HG03469 (cell line): ENCODE measurements at regions not wholly inside any gene's neighbourhood (a gene's known extent, or its start where the extent isn't known, plus 50 kb on each side); places are given as distances from the start of the nearest gene placed in this dataset.

Experiments used
- ATAC-seq: cut with Tn5 transposase; IDR thresholded peaks from one replicate; pipeline ENCODE4 v1.9.1; 2021; ENCODE audit warnings: mild to moderate bottlenecking, moderate library complexity, moderate number of reproducible peaks; ENCODE audit not compliant: unreplicated experiment

GRCh38 chr1:94646786-94647555 is 105.4 kb upstream of the F3 start:
- ATAC-seq, result no peak

GRCh38 chr1:94646141-94646643 is 104.6 kb upstream of the F3 start:
- no peak for ATAC-seq

GRCh38 chr1:94644352-94644751 is 102.8 kb upstream of the F3 start:
- ATAC-seq, result no peak

- no peak for ATAC-seq
Observed at GRCh38 chr1:94643819-94644218, 102.3 kb upstream of the F3 start.

GRCh38 chr1:94642617-94643321 is 101.2 kb upstream of the F3 start:
- no peak for ATAC-seq

- ATAC-seq, result no peak
Observed at GRCh38 chr1:94641990-94642389, 100.4 kb upstream of the F3 start.

GRCh38 chr1:94640125-94640524 is 98.6 kb upstream of the F3 start:
- ATAC-seq, result no peak

- ATAC-seq, result no peak
Observed at GRCh38 chr1:94637121-94637520, 95.6 kb upstream of the F3 start.

- no peak for ATAC-seq
Observed at GRCh38 chr1:94636624-94637023, 95.1 kb upstream of the F3 start.

GRCh38 chr1:94636100-94636499 is 94.5 kb upstream of the F3 start:
- ATAC-seq, result no peak

- ATAC-seq, result no peak
Observed at GRCh38 chr1:94634977-94635416, 93.4 kb upstream of the F3 start.

- ATAC-seq, result no peak
Observed at GRCh38 chr1:94633051-94633450, 91.5 kb upstream of the F3 start.

GRCh38 chr1:94629259-94630181 is 88.0 kb upstream of the F3 start:
- no peak for ATAC-seq

GRCh38 chr1:94628499-94628843 is 86.9 kb upstream of the F3 start:
- ATAC-seq, result no peak

GRCh38 chr1:94627771-94628498 is 86.4 kb upstream of the F3 start:
- ATAC-seq, result no peak

GRCh38 chr1:94624203-94624602 is 82.6 kb upstream of the F3 start:
- ATAC-seq, result no peak

GRCh38 chr1:94623560-94624148 is 82.1 kb upstream of the F3 start:
- no peak for ATAC-seq

- no peak for ATAC-seq
Observed at GRCh38 chr1:94622757-94623156, 81.2 kb upstream of the F3 start.

GRCh38 chr1:94621802-94622201 is 80.2 kb upstream of the F3 start:
- ATAC-seq, result no peak

- ATAC-seq, result no peak
Observed at GRCh38 chr1:94621395-94621794, 79.8 kb upstream of the F3 start.
